ENCODE measurements at regions not wholly inside any gene's neighbourhood (a gene's known extent, or its start where the extent isn't known, plus 50 kb on each side); places are given as distances from the start of the nearest gene placed in this dataset.
"Not testable (repeated sequence)": the region's sequence is repeated elsewhere in the genome, so short reads cannot be mapped to it uniquely, and the experiment has no call there.

- H3K27ac ChIP-seq: peak overlapping the region in 2 of 4 donors; percentile 27 to 38
- DNase-seq: peak in 2 of 3 donors; percentile 84 to 87
- no peaks in the 10 kb centered on the region for H3K9me3 ChIP-seq
- no peaks in the 10 kb centered on the region for H3K27me3 ChIP-seq
- TF ChIP-seq POLR2A (IDR thresholded peaks at IDR 0.05): no peak
- TF ChIP-seq, protein P1, sequence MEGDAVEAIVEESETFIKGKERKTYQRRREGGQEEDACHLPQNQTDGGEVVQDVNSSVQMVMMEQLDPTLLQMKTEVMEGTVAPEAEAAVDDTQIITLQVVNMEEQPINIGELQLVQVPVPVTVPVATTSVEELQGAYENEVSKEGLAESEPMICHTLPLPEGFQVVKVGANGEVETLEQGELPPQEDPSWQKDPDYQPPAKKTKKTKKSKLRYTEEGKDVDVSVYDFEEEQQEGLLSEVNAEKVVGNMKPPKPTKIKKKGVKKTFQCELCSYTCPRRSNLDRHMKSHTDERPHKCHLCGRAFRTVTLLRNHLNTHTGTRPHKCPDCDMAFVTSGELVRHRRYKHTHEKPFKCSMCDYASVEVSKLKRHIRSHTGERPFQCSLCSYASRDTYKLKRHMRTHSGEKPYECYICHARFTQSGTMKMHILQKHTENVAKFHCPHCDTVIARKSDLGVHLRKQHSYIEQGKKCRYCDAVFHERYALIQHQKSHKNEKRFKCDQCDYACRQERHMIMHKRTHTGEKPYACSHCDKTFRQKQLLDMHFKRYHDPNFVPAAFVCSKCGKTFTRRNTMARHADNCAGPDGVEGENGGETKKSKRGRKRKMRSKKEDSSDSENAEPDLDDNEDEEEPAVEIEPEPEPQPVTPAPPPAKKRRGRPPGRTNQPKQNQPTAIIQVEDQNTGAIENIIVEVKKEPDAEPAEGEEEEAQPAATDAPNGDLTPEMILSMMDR (IDR thresholded peaks at IDR 0.05): no peak
- no peaks in the 10 kb centered on the region for H3K36me3 ChIP-seq
- no peak overlapping the region for H3K4me3 ChIP-seq
- H3K4me1 ChIP-seq: peaks cover 0 to 32% (median 0%) of the 10 kb centered on the region in 4 donors
Observed at GRCh38 chr11:57903441-57904123, 120.1 kb upstream of the OR9Q1 start.

DNA sequence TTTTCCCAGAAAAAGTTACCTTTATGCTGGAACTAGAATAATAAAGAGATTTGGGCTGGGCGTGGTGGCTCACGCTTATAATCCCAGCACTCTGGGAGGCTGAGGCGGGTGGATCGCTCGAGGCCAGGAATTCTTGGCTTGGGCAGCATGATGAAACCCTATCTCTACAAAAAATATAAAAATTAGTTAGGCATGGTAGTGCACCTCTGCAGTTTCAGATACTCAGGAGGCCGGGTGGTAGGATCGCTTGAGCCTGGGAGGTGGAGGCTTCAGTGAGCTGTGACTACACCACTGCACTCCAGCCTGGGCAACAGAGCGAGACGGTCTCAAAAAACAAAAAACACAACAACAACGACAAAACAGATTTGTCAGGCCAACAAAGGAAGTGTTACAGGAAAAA lies 119.3 kb upstream of the OR9Q1 start:
- H3K9me3 ChIP-seq: no peaks in the 10 kb centered on the region
- TF ChIP-seq, protein P1 (IDR thresholded peaks at IDR 0.05): no peak
- TF ChIP-seq POLR2A (IDR thresholded peaks at IDR 0.05): no peak
- H3K27ac ChIP-seq: peak overlapping the region in 1 of 4 donors; percentile 27
- no peak overlapping the region for H3K4me3 ChIP-seq
- H3K4me1 ChIP-seq: peaks cover 0 to 32% (median 0%) of the 10 kb centered on the region in 4 donors
- no peaks in the 10 kb centered on the region for H3K27me3 ChIP-seq
- DNase-seq: no peak
- H3K36me3 ChIP-seq: no peaks in the 10 kb centered on the region

- H3K4me3 ChIP-seq: no peak overlapping the region
- no peaks in the 10 kb centered on the region for H3K27me3 ChIP-seq
- H3K27ac ChIP-seq: no peak overlapping the region
- peak in 1 of 3 donors; percentile 49 for DNase-seq
- TF ChIP-seq POLR2A (IDR thresholded peaks at IDR 0.05): no peak
- TF ChIP-seq, protein P1 (IDR thresholded peaks at IDR 0.05): no peak
- H3K4me1 ChIP-seq: peaks cover 0 to 25% (median 0%) of the 10 kb centered on the region in 4 donors
- no peaks in the 10 kb centered on the region for H3K36me3 ChIP-seq
- no peaks in the 10 kb centered on the region for H3K9me3 ChIP-seq
Observed at GRCh38 chr11:57905439-57905838, 118.2 kb upstream of the OR9Q1 start.

DNA sequence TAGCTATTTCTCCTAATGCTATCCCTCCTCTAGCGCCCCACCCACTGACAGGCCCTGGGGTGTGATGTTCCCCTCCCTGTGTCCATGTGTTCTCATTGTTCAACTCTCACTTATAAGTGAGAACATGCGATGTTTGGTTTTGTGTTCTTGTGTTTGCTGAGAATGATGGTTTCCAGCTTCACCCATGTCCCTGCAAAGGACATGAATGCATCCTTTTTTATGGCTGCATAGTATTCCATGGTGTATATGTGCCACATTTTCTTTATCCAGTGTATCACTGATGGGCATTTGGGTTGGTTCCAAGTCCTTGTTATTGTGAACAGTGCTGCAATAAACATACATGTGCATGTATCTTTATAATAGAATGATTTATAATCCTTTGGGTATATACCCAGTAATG lies 115.3 kb upstream of the OR9Q1 start:
- not testable (repeated sequence) for H3K27me3 ChIP-seq, H3K4me1 ChIP-seq, H3K36me3 ChIP-seq, H3K9me3 ChIP-seq, H3K27ac ChIP-seq, H3K4me3 ChIP-seq, DNase-seq

- not testable (repeated sequence) for DNase-seq, H3K4me3 ChIP-seq, H3K27ac ChIP-seq, H3K27me3 ChIP-seq, H3K36me3 ChIP-seq, H3K9me3 ChIP-seq, H3K4me1 ChIP-seq
Observed at GRCh38 chr11:57911522-57911921, 112.2 kb upstream of the OR9Q1 start.

DNA sequence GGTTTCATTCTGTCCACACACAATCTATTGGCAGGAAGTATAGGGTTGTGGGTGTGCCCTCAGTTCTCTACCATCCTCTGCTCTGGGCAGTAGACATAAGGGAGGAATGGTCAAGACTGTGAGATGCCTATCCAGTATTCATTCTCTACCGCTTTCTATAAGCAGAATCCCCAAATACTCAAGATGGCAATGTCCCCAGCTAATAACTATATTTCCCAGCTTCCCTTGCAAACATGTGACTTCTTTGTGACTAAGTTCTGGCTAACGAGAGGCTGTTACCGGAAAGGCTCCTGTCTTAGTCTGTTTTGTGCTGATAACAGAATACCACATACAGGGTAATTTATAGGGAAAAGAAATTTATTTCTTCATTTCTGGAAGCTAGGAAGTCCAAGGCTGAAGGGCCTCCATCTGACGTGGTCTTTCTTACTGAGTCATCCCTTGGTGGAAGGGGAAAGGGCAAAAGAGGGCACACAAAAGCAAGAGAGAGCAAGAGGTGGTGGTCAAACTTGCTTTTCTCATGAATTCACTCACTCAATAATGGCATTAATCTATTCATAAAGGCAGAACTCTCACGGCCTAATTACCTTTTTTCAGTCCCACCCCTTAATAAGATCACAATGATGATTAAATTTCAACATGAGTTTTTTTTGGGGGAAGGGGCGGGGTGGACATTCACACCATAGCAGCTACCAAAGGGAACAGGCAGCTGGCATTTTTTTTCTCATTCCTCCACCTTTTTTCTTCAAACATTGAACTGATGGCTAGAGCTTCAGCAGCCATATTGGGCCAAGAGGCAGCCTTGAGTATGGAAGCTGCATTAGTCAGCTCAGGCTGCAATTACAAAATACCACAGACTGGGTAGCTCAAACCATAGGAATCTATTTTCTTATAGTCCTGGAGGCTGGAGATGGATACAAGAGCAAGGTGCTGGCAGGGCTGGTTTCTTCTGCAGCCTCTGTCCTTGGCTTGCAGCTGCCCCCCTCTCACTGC lies 109.7 kb upstream of the OR9Q1 start:
- Histone ChIP-seq H3K4me3 (no peak overlapping the region), H3K36me3 (no peaks in the 10 kb centered on the region), H3K27me3 (no peaks in the 10 kb centered on the region), H3K4me1 (no peaks in the 10 kb centered on the region), H3K27ac (no peak overlapping the region), H3K9me3 (no peaks in the 10 kb centered on the region)
- TF ChIP-seq, protein P1 (IDR thresholded peaks at IDR 0.05): no peak
- no peak for DNase-seq
